ENCODE measurements at regions not wholly inside any gene's neighbourhood (a gene's known extent, or its start where the extent isn't known, plus 50 kb on each side); places are given as distances from the start of the nearest gene placed in this dataset.

DNA sequence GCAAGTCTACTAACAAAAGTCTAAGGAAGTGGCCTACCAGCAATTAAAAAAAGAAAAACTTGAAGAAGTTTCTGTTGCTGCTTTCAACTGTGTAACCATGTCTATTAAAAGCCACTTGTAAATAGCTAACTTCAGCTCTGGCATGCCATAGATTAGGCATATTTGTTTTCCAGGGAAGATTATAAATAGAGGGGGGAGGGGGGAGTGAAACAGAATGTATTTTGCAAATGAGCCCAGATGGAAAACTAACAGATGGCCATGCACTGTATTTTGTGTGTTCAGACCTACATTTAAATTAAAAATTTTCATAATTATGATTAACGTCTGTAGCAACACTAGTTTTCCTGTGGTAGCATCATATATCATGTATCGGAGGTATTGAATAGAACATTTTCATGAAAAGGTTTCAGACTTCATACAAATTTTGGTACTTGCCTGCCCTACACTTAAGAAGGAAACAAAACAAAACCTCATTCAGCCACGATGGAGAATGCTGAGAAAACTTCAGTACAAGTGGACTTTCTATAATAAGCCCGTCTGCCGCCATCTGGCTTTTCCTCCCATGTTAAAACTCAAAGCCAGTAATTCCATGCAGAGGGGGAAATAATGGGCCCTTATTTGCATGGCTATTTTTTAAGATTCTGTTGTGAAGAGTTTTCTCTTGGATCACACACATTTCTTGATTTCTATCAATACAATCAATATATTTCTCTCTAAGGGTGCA, 220.4 kb upstream of the SMARCA2 start:
- intact Hi-C loops (cut with micrococcal nuclease), result no loop called here
- no peak overlapping the region for H3K27ac Mint-ChIP-seq
- DNase-seq, result no peak

DNA sequence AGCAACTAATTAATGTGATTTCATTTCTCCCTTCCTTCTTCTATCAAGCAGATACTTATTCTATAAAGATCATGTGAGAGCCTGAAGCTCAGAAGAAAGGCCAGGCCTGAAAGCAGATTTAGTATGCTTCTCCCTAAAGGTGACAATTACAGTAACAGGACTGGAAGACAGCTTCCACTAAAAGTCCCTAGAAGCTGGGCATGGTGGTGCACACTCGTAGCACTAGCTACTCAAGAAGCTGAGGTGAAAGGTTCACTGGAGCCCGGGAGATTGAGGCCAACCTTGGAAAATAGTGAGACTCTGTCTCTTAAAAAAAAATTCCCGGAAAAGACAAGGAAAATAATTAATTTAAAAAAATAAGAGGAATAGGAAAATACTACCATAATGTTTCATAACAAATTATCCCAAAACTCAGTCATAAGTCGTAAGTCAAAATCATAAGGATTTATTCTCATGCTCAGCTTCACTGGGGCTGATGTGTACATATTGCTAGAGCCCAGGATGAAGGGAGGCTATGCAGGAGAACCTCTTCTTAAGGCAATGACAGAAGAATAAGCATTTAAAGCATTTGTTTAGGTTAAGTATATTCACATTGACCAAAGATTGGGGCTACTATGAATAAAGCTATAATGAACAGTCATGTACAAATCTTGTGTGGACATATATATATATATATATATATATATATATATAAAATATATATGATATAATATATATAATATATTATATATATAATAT, 210.8 kb upstream of the SMARCA2 start:
- Mint-ChIP-seq H3K36me3 (no peaks in the 10 kb centered on the region), H3K27me3 (ENCODE audit: low read depth in 3 of 3) (peaks cover 0 to 2% (median 0%) of the 10 kb centered on the region in 3 donors), H3K4me3 (no peak overlapping the region), H3K27ac (no peak overlapping the region), H3K4me1 (no peaks in the 10 kb centered on the region), H3K9me3 (peaks cover 0 to 6% (median 2%) of the 10 kb centered on the region in 7 donors)
- no CpG with 5 or more reads among the region's 4 CpGs for WGBS (ENCODE audit: insufficient coverage)
- no peak overlapping the region for H3K9ac ChIP-seq (ENCODE audit: insufficient read depth, low read length, poor library complexity, severe bottlenecking)
- intact Hi-C loops (cut with micrococcal nuclease), result no loop called here
- H4K20me1 ChIP-seq (ENCODE audit: insufficient read depth, low read length), result no peaks in the 10 kb centered on the region
- H3K9me3 ChIP-seq (replicated peaks in 1 of 2; ENCODE audit: control insufficient read depth in 1 of 2, insufficient read depth in 1 of 2, low read length in 2 of 2), result no peaks in the 10 kb centered on the region
- no peak for DNase-seq
- H3K36me3 ChIP-seq (replicated peaks in 1 of 2; ENCODE audit: control insufficient read depth in 1 of 2, insufficient read depth in 2 of 2, low read length in 2 of 2), result no peaks in the 10 kb centered on the region
- no peaks in the 10 kb centered on the region for H3K79me2 ChIP-seq (ENCODE audit: insufficient read depth, low read length)
- no peak overlapping the region for H3K4me2 ChIP-seq (replicated peaks; ENCODE audit: extremely low read depth, low read length, poor library complexity, severe bottlenecking)
- no peak overlapping the region for H3K27ac ChIP-seq (ENCODE audit: low read depth in 1 of 2, low read length in 2 of 2)
- TF ChIP-seq, protein P1, sequence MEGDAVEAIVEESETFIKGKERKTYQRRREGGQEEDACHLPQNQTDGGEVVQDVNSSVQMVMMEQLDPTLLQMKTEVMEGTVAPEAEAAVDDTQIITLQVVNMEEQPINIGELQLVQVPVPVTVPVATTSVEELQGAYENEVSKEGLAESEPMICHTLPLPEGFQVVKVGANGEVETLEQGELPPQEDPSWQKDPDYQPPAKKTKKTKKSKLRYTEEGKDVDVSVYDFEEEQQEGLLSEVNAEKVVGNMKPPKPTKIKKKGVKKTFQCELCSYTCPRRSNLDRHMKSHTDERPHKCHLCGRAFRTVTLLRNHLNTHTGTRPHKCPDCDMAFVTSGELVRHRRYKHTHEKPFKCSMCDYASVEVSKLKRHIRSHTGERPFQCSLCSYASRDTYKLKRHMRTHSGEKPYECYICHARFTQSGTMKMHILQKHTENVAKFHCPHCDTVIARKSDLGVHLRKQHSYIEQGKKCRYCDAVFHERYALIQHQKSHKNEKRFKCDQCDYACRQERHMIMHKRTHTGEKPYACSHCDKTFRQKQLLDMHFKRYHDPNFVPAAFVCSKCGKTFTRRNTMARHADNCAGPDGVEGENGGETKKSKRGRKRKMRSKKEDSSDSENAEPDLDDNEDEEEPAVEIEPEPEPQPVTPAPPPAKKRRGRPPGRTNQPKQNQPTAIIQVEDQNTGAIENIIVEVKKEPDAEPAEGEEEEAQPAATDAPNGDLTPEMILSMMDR (IDR thresholded peaks at IDR 0.05), result no peak
- no peaks in the 10 kb centered on the region for H3K4me1 ChIP-seq (ENCODE audit: control insufficient read depth in 1 of 2, insufficient read depth in 2 of 2, low read length in 2 of 2)
- no peak overlapping the region for H3K4me3 ChIP-seq (replicated peaks in 1 of 3; ENCODE audit: low read depth in 2 of 3, low read length in 3 of 3)
- H2AFZ ChIP-seq (ENCODE audit: insufficient read depth, low read depth, low read length, poor library complexity, severe bottlenecking), result no peak overlapping the region
- no peaks in the 10 kb centered on the region for H3K27me3 ChIP-seq (ENCODE audit: control insufficient read depth in 2 of 2, insufficient read depth in 2 of 2, low read length in 2 of 2)

More for the DNA sequence above, 220.4 kb upstream of the SMARCA2 start:
- Histone ChIP-seq H3K27me3 (ENCODE audit: control insufficient read depth in 2 of 2, insufficient read depth in 2 of 2, low read length in 2 of 2) (no peaks in the 10 kb centered on the region), H3K9me3 (replicated peaks in 1 of 2; ENCODE audit: control insufficient read depth in 1 of 2, insufficient read depth in 1 of 2, low read length in 2 of 2) (peaks cover 0 to 2% of the 10 kb centered on the region in 2 donors), H3K4me3 (replicated peaks in 1 of 3; ENCODE audit: low read depth in 2 of 3, low read length in 3 of 3) (no peak overlapping the region), H3K4me1 (ENCODE audit: control insufficient read depth in 1 of 2, insufficient read depth in 2 of 2, low read length in 2 of 2) (no peaks in the 10 kb centered on the region), H4K20me1 (ENCODE audit: insufficient read depth, low read length) (no peaks in the 10 kb centered on the region), H3K9ac (ENCODE audit: insufficient read depth, low read length, poor library complexity, severe bottlenecking) (no peak overlapping the region), H2AFZ (ENCODE audit: insufficient read depth, low read depth, low read length, poor library complexity, severe bottlenecking) (no peak overlapping the region), H3K27ac (ENCODE audit: low read depth in 1 of 2, low read length in 2 of 2) (no peak overlapping the region), H3K36me3 (replicated peaks in 1 of 2; ENCODE audit: control insufficient read depth in 1 of 2, insufficient read depth in 2 of 2, low read length in 2 of 2) (no peaks in the 10 kb centered on the region), H3K4me2 (replicated peaks; ENCODE audit: extremely low read depth, low read length, poor library complexity, severe bottlenecking) (no peak overlapping the region), H3K79me2 (ENCODE audit: insufficient read depth, low read length) (no peaks in the 10 kb centered on the region)
- TF ChIP-seq, protein P1 (IDR thresholded peaks at IDR 0.05), result no peak
- H3K4me3 Mint-ChIP-seq, result no peak overlapping the region
- no peaks in the 10 kb centered on the region for H3K4me1 Mint-ChIP-seq
- H3K36me3 Mint-ChIP-seq, result no peaks in the 10 kb centered on the region
- WGBS (ENCODE audit: insufficient coverage), result no CpG with 5 or more reads among the region's 5 CpGs
- peaks cover 0 to 2% (median 0%) of the 10 kb centered on the region in 3 donors for H3K27me3 Mint-ChIP-seq (ENCODE audit: low read depth in 3 of 3)
- peaks cover 0 to 5% (median 2%) of the 10 kb centered on the region in 7 donors for H3K9me3 Mint-ChIP-seq

All from CD14-positive monocyte (primary cell).